ENCODE measurements at regions not wholly inside any gene's neighbourhood (a gene's known extent, or its start where the extent isn't known, plus 50 kb on each side); places are given as distances from the start of the nearest gene placed in this dataset.
"Not testable (repeated sequence)": the region's sequence is repeated elsewhere in the genome, so short reads cannot be mapped to it uniquely, and the experiment has no call there.

GRCh38 chr15:36075333-36075732, 504.1 kb upstream of the CDIN1 start:
- DNase-seq (ENCODE audit: low read depth), result no peak

- DNase-seq (ENCODE audit: low read depth), result no peak
These were observed 500.4 kb upstream of the CDIN1 start for GRCh38 chr15:36079021-36079420.

- DNase-seq (ENCODE audit: low read depth), result no peak
These were observed 498.7 kb upstream of the CDIN1 start for GRCh38 chr15:36080759-36081158.

GRCh38 chr15:36090286-36090946, 489.0 kb upstream of the CDIN1 start:
- DNase-seq (ENCODE audit: low read depth), result no peak

- DNase-seq (ENCODE audit: low read depth), result no peak
These were observed 472.6 kb upstream of the CDIN1 start for GRCh38 chr15:36106640-36107335.

- no peak for DNase-seq (ENCODE audit: low read depth)
These were observed 470.9 kb upstream of the CDIN1 start for GRCh38 chr15:36108541-36108940.

- no peak for DNase-seq (ENCODE audit: low read depth)
These were observed 469.3 kb upstream of the CDIN1 start for GRCh38 chr15:36109943-36110658.

GRCh38 chr15:36110659-36110993, 468.8 kb upstream of the CDIN1 start:
- DNase-seq (ENCODE audit: low read depth), result no peak

- DNase-seq (ENCODE audit: low read depth), result no peak
These were observed 462.1 kb upstream of the CDIN1 start for GRCh38 chr15:36117296-36117787.

- DNase-seq (ENCODE audit: low read depth), result no peak
These were observed 453.2 kb upstream of the CDIN1 start for GRCh38 chr15:36126194-36126593.

GRCh38 chr15:36130641-36131310, 448.6 kb upstream of the CDIN1 start:
- DNase-seq (ENCODE audit: low read depth), result no peak

- DNase-seq (ENCODE audit: low read depth), result no peak
These were observed 445.7 kb upstream of the CDIN1 start for GRCh38 chr15:36133742-36134141.

GRCh38 chr15:36136049-36136448, 443.4 kb upstream of the CDIN1 start:
- DNase-seq (ENCODE audit: low read depth), result no peak

- no peak for DNase-seq (ENCODE audit: low read depth)
These were observed 426.5 kb upstream of the CDIN1 start for GRCh38 chr15:36152936-36153335.

GRCh38 chr15:36156879-36157427, 422.5 kb upstream of the CDIN1 start:
- no peak for DNase-seq (ENCODE audit: low read depth)

- DNase-seq (ENCODE audit: low read depth), result no peak
These were observed 419.1 kb upstream of the CDIN1 start for GRCh38 chr15:36160351-36160750.

GRCh38 chr15:36161108-36161507, 418.3 kb upstream of the CDIN1 start:
- DNase-seq (ENCODE audit: low read depth), result no peak

GRCh38 chr15:36161771-36162212, 417.6 kb upstream of the CDIN1 start:
- DNase-seq (ENCODE audit: low read depth), result no peak

GRCh38 chr15:36163983-36164382, 415.4 kb upstream of the CDIN1 start:
- not testable (repeated sequence) for DNase-seq (ENCODE audit: low read depth)

- no peak for DNase-seq (ENCODE audit: low read depth)
These were observed 406.5 kb upstream of the CDIN1 start for GRCh38 chr15:36172955-36173354.

GRCh38 chr15:36175186-36175740, 404.2 kb upstream of the CDIN1 start:
- no peak for DNase-seq (ENCODE audit: low read depth)

GRCh38 chr15:36175741-36176291, 403.6 kb upstream of the CDIN1 start:
- no peak for DNase-seq (ENCODE audit: low read depth)
